HG03103 (cell line): ENCODE measurements at regions not wholly inside any gene's neighbourhood (a gene's known extent, or its start where the extent isn't known, plus 50 kb on each side); places are given as distances from the start of the nearest gene placed in this dataset.
A peak's percentile ranks its signal among the peaks of the same experiment; 100 is the strongest.

Experiments
- ATAC-seq: cut with Tn5 transposase; IDR thresholded peaks from one replicate; pipeline ENCODE4 v1.9.1; 2021; ENCODE audit warnings: low read depth; ENCODE audit not compliant: unreplicated experiment

DNA sequence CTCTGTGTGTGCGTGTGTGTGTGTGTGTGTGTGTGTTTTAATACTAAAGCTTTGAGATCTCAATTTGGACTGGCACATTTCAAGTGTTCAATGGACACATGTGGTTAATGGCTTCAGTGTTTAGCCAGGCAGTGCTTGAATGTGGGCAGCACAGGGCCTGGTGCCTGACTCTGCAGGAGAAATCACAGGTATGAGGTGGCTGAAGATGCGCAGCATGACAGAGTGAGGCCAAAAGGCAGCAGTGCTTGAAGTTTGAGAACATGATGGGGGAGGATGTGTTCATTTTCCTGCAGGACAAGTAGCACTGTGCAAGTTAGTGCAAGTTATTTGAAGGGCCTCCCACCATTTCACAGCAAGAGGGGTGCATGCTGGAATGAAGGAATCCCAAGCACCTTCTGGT is 620.5 kb upstream of the TBL1XR1 start:
- ATAC-seq, result no peak

GRCh38 chr3:177818712-177819240 is 621.5 kb upstream of the TBL1XR1 start:
- no peak for ATAC-seq

DNA sequence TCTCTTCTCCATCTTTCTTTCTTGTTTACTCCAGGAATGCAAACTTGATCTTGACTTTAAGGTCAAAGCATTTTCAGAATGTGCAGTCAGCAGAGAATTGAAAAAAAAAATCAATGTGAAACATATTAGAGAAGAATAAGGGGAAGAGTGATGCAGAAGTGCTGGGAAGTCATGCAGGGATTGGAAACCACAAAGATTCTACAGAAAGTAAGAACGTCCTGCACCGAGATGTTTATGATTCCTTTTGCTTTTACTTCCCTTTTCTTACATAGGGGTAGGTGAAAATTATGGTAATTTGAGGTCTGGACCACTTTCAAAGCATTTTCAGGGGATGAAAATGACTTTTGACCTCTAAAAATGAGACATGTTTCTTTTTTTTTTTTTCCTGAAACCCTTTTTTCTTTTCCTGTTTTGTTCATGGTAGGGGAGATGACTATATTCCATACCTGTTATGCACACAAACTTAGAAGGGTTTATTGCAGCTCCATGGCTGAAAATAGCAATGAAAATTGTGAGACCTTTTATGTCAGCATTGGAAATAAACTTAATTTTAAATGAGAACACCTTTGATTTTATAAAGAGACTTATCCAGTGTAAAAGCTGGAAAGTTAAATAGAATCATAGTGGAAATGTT is 623.5 kb upstream of the TBL1XR1 start:
- peak; percentile 80 for ATAC-seq

DNA sequence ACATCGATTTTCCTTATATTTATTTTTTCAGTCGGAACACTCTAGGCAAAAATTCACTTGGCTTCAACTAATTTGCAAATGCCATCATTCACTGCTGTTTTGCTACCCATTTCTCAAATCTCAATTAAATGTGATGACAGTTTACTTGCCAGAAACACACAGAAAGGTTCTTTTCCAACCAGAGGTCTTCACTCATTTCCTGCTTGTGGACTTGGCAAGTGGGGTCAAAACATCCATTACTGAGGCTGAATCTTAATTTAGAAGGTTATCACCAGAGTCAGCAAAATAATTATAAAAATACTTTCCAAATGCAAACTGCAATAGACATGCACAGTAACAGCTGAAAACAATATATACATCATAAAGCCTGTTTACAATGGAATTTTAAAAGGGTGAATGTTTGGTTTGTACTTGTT is 625.4 kb upstream of the TBL1XR1 start:
- no peak for ATAC-seq

DNA sequence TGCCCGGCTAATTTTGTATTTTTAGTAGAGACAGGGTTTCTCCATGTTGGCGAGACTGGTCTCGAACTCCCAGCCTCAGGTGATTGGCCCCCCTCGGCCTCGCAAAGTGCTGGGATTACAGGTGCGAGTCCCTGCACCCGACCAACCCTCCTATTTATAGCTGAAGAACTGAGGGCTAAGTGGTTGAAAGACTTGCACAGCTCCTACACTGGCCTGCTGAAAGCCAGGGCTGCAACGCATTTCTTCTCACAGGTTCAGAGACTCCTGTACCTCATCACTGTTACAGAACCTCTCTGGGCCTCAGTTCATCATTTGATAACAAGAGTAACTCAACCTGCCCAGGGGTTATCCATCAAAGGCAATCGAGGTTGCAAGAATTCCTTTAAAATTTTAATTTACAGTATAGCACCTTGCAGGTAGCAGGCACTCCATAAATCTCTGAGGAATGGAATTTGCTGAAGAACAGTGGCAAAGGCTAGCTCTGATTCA is 626.5 kb upstream of the TBL1XR1 start:
- no peak for ATAC-seq

DNA sequence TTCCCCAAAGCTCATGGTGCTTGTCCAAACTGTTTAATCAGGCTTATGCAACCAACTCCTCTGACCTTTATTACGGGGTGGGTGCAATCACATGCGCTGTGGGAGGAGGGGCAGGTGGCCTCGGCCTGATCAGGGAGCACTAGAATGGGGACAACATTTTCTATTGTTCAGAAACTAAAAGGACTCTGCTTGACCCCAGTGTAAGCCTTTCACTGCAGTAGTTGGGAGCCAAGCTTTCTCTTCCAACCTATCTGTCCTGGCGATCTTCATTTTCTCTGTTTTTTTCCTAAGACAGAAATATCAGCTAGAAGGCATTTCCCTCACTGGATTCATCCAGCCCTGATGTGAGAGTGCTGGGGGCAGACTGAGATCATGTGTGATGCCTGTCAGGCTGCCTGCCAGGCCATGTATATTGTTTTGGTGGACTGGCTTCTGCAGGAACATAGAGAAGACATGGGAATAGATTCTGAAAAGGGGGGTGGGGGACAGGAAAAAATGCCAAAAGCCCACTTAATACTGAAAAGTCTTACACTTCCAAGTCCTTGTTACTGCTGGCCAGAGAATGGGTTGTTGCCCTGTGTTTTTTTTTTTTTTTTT is 627.0 kb upstream of the TBL1XR1 start:
- no peak for ATAC-seq

DNA sequence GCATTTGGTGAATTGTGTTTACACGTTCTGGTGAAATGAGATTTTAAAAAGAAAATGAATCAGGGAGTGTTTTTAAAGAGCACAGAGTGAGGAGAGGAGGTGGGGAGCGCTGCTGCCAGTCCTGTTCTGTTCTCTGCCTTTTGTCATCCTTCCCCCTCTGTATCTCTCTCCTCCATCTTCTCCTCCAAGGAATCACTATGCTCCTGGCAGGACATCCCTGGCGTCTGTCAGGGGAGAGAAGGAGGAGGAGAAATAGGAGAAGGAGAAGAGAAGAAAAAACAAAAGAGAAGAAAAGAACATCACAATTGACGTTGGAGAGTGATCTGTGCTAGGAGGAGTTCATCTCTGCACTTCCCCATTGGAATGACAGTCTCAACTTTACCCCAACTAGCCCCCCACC is 627.6 kb upstream of the TBL1XR1 start:
- no peak for ATAC-seq

DNA sequence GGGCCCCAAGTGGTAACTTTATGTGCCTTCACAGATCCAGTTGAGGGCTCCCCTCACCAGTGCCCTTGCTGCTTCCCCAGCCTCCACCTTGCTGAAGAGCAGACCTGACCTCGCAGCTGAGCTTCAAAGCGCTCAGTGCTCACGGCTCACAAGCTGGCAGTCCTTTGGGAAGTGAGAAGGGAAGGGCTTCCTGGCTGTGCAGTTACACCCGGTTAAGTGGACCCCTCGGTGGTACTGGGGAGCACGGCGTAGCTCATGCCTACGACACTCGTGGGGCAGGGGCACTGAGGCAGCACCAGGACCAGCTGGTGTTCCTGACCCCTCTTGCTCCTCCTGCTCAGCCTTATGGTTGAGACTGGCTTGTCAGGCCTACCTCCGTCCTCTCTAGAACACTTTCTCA is 629.0 kb upstream of the TBL1XR1 start:
- ATAC-seq, result no peak

DNA sequence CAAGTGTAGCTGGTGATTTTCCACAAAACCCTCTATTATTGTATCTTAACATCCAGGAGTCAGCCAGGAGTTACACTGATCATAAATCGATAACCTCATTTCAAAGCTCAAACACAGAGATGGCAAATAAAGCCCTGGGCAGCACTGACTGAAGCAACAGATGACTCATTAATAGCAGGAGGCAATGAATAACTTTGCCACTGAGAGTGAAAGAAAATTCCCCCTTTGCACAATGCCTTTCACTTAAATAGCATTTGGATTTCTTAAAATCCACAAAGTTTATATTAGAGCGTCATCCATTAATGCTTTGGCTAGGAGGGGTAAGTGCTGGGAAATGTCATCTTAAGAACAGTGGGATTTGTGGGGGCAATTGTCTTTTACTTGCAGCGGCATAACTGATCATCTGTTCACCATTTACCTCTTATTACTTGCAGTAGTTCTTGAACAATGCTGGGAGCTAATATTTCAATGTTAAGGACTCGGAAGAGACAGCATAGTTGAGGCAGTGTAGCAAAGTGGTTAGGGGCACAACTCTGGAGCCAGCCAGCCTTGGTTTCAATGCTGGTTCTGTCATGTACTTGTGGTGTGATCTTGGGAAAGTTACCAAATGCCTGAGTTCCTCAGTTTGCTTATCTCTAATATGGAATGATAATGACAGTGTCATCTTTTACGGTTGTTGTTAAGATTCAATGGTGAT is 630.4 kb upstream of the TBL1XR1 start:
- no peak for ATAC-seq

DNA sequence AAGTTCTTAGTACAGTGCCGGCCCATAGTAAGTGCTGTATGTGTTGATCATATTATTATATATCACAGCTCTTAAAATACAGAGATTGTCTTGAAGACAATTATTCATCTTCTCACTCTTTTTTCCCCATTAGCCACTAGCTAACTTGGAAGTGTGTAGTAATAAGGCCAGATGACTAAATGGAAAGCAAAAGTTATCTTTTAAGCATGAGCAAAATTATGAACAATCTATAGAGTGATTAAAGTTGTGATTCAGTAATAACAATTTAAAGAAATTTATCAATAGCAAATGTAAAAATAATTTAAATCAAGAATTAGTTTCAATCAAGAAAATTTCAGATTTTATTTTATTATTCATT is 630.9 kb upstream of the TBL1XR1 start:
- no peak for ATAC-seq

DNA sequence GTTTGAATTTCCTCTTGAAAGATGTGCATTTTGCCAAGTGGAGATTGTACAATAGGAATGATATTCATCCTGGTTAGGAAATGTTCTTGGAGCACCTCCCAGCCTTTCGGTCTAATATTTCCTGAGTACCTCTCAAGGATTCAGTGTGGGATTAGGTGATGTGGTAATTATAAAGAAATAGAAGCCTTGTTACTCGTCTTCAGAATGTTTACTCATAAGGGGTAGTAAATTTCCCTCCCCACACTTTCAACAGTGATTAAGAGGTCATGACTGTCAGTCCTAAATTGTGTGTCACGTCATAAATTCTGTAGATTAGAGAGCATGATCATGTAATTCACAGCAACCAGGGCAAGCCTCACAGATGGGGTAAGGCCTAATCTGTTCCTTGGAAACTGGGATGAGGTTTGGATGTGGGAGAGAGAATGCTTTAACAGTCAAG is 633.1 kb upstream of the TBL1XR1 start:
- ATAC-seq, result no peak

DNA sequence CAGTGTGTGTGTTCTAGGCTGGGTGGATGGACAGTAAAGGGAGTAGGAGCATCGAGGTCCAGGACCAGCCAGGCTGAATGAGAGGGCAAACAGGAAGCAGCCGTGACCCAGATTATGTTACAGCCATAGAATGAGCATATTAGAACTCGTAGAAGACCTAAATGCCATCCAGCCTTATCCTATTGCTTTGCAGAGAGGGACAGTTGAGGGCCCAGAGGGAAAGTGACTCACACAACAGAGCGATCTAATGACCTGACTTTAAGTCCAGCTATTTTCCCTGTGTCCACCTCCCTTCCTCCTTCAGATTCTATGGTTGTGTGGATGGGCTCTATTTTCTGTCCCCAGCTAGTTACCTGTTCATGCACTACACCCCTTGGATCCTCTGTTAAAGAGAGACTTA is 634.1 kb upstream of the TBL1XR1 start:
- ATAC-seq, result no peak

DNA sequence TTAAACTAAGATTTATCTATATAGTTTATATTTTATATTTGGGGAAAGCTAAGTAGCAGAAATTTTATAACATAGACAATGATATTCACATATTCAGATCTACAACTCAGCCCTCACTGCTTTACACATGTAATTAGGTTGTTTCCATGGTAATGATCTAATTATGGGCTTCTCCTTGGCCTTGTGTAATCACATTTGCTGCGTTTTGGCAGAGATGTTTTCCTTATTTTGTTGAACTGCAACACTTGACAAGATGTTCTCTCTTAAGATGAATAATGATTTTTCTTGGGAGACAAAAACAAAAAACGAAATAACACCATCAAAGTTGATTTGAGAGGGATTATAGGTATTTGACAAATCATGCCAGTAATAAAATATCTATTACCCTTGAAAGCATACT is 635.6 kb upstream of the TBL1XR1 start:
- no peak for ATAC-seq

DNA sequence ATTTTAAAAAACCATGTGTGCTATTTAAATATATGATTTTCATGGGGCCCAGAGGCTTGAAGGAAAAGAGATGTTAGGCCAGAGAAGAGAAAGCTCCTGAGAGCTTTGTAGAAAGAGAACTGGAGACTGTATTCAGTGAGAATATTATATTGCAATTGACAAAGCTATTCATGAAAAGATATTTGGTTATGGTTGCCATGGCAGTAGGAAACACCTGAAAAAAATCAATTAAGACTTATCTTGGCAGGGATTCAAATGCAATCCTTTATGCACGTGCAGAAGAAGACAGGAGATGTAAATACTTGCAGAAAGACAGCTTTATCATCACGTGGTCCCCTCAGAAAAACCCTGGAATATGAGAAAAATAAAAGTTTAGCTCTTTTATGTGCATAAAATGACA is 636.0 kb upstream of the TBL1XR1 start:
- no peak for ATAC-seq

DNA sequence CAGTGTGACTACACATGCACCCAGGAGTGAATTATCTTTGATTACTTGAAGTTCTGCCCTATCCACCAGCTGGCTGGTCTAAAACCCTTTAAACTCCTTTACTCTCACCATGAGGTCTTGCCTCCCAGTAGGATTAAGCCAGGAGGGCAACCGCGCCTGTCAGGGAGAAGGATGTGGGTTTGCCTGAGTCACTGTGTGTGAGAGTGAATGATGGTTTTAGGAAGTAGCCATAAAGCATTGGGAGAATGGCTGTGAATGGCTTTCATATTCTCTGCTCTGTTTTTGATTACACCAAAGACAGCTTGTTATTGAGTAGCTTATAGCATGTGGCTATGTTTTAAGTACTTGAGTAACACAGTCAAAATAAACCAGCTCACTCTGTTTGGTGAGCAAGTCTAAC is 637.7 kb upstream of the TBL1XR1 start:
- ATAC-seq, result no peak

DNA sequence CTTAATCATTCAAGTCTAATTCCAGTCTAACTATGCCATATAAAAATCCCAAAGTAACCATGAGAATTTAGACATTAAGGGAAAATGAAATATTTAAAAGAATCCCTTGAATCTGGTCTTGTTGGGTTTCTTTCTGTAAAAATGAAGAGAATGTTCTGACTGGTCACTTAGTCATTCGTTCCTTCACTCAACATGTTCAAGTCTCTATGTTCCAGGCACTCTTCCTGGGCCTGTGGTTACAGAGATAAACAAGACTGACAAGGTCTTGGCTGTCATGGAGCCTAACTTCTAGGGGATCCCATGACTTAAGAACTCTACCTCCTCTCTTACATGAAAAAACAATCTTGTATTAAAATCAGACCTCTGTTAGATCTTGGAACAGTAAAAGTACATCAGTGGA is 638.6 kb upstream of the TBL1XR1 start:
- no peak for ATAC-seq

DNA sequence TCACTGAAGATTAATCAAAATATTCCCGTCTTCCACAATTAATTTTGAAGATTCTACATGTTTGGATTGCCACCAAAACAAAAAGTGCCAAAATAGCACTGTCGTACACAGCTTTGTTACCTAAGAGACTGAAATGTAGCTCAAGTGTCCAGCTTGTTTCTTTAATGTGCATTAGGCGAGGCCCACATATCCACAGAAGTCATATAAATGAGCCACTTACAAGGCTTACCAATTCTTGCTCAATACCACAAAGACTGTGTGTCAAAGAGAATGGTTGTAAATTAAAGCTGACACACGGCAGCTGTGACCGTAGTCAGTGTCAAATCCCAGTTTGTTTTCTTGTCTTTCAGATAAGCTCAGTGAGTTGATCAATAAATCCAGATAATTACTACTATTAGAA is 639.4 kb upstream of the TBL1XR1 start:
- ATAC-seq, result no peak

GRCh38 chr3:177837951-177838655 is 640.8 kb upstream of the TBL1XR1 start:
- ATAC-seq, result no peak

GRCh38 chr3:177838766-177839350 is 641.6 kb upstream of the TBL1XR1 start:
- no peak for ATAC-seq

GRCh38 chr3:177842302-177842701 is 645.0 kb upstream of the TBL1XR1 start:
- no peak for ATAC-seq
